RPMI8226 (cell line): ENCODE measurements at regions not wholly inside any gene's neighbourhood (a gene's known extent, or its start where the extent isn't known, plus 50 kb on each side); places are given as distances from the start of the nearest gene placed in this dataset.
A peak's percentile ranks its signal among the peaks of the same experiment; 100 is the strongest.

Source experiments
- DNase-seq: peaks from one replicate; pipeline ENCODE4 v3.0.0-alpha.2; 2015

GRCh38 chr11:87417951-87418350 lies 380.2 kb downstream of the TMEM135 start:
- no peak for DNase-seq

- DNase-seq: no peak
These were observed 368.1 kb downstream of the TMEM135 start for GRCh38 chr11:87405843-87406242.

- no peak for DNase-seq
These were observed 367.6 kb downstream of the TMEM135 start for GRCh38 chr11:87405356-87405755.

GRCh38 chr11:87401653-87402052 lies 363.9 kb downstream of the TMEM135 start:
- DNase-seq: no peak

GRCh38 chr11:87399341-87399740 lies 361.6 kb downstream of the TMEM135 start:
- no peak for DNase-seq

GRCh38 chr11:87398931-87399330 lies 361.2 kb downstream of the TMEM135 start:
- DNase-seq: no peak

- peak; percentile 9 for DNase-seq
These were observed 359.5 kb downstream of the TMEM135 start for GRCh38 chr11:87397011-87397865.

GRCh38 chr11:87394924-87395323 lies 357.2 kb downstream of the TMEM135 start:
- DNase-seq: no peak

- DNase-seq: no peak
These were observed 354.9 kb downstream of the TMEM135 start for GRCh38 chr11:87392665-87393064.

- DNase-seq: no peak
These were observed 353.8 kb downstream of the TMEM135 start for GRCh38 chr11:87391496-87391895.

GRCh38 chr11:87384078-87384729 lies 346.5 kb downstream of the TMEM135 start:
- no peak for DNase-seq

- DNase-seq: no peak
These were observed 336.5 kb downstream of the TMEM135 start for GRCh38 chr11:87374038-87374807.
